ENCODE measurements at regions not wholly inside any gene's neighbourhood (a gene's known extent, or its start where the extent isn't known, plus 50 kb on each side); places are given as distances from the start of the nearest gene placed in this dataset.

DNA sequence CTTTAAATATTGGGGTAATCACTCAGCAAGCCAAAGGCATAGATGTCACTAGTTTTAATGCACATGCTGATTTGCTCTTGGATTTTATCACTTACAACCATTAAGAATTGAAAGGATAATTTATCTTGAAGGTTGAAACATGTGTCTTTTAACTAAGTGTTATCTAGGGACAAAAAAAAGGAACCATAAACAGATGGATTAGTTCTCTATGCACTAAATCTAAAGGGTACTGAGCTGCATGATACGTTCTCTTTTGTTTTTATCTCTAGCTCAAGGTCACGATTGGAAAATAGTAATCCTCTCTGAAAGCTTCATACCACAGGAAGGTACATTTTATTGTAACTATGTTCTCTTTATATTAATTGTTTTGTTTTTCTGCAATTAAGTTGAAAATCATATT, 1426.6 kb downstream of the GRIK2 start:
- in situ Hi-C loops (cut with HindIII; ENCODE audit: low pct_unique_long_range_greater_than_20kb, low sequenced_read_pairs) (no loop called here), intact Hi-C loops (cut with micrococcal nuclease; ENCODE audit: unreplicated experiment) (no loop called here)
- H3K4me3 ChIP-seq (ENCODE audit: low read depth in 2 of 2, low read length in 2 of 2) = no peak overlapping the region
- H3K4me1 ChIP-seq (ENCODE audit: control insufficient read depth, insufficient read depth, low read length) = no peaks in the 10 kb centered on the region
- no peaks in the 10 kb centered on the region for H3K9me3 ChIP-seq (ENCODE audit: control insufficient read depth, insufficient read depth, low read depth, low read length)
- no TSS peak for BruUV-seq (replicated peaks)
- ATAC-seq (no peak), DNase-seq (ENCODE audit: low read depth, low spot score) (no peak)
- POLR2A ChIA-PET = no interaction called here
- H3K27ac ChIP-seq (ENCODE audit: low read length) = no peak overlapping the region
- no peaks in the 10 kb centered on the region for H3K36me3 ChIP-seq (ENCODE audit: control insufficient read depth, insufficient read depth, low read length)
- CTCF ChIA-PET = no interaction called here
- TF ChIP-seq, protein P1, sequence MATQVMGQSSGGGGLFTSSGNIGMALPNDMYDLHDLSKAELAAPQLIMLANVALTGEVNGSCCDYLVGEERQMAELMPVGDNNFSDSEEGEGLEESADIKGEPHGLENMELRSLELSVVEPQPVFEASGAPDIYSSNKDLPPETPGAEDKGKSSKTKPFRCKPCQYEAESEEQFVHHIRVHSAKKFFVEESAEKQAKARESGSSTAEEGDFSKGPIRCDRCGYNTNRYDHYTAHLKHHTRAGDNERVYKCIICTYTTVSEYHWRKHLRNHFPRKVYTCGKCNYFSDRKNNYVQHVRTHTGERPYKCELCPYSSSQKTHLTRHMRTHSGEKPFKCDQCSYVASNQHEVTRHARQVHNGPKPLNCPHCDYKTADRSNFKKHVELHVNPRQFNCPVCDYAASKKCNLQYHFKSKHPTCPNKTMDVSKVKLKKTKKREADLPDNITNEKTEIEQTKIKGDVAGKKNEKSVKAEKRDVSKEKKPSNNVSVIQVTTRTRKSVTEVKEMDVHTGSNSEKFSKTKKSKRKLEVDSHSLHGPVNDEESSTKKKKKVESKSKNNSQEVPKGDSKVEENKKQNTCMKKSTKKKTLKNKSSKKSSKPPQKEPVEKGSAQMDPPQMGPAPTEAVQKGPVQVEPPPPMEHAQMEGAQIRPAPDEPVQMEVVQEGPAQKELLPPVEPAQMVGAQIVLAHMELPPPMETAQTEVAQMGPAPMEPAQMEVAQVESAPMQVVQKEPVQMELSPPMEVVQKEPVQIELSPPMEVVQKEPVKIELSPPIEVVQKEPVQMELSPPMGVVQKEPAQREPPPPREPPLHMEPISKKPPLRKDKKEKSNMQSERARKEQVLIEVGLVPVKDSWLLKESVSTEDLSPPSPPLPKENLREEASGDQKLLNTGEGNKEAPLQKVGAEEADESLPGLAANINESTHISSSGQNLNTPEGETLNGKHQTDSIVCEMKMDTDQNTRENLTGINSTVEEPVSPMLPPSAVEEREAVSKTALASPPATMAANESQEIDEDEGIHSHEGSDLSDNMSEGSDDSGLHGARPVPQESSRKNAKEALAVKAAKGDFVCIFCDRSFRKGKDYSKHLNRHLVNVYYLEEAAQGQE (IDR thresholded peaks at IDR 0.05; ENCODE audit: insufficient read depth in 1 of 2, low read depth in 2 of 2, low read length in 1 of 2) = no peak
- TF ChIP-seq SIN3A (IDR thresholded peaks at IDR 0.05; ENCODE audit: borderline replicate concordance, insufficient read depth, low read depth, low read length) (no peak), TCF7L2 (IDR thresholded peaks at IDR 0.05; ENCODE audit: low read depth, low read length) (no peak), POLR2AphosphoS5 (IDR thresholded peaks at IDR 0.05; ENCODE audit: low read depth, low read length) (no peak)
- TF ChIP-seq, protein P2, sequence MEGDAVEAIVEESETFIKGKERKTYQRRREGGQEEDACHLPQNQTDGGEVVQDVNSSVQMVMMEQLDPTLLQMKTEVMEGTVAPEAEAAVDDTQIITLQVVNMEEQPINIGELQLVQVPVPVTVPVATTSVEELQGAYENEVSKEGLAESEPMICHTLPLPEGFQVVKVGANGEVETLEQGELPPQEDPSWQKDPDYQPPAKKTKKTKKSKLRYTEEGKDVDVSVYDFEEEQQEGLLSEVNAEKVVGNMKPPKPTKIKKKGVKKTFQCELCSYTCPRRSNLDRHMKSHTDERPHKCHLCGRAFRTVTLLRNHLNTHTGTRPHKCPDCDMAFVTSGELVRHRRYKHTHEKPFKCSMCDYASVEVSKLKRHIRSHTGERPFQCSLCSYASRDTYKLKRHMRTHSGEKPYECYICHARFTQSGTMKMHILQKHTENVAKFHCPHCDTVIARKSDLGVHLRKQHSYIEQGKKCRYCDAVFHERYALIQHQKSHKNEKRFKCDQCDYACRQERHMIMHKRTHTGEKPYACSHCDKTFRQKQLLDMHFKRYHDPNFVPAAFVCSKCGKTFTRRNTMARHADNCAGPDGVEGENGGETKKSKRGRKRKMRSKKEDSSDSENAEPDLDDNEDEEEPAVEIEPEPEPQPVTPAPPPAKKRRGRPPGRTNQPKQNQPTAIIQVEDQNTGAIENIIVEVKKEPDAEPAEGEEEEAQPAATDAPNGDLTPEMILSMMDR (IDR thresholded peaks at IDR 0.05) = no peak
- H3K27me3 ChIP-seq (ENCODE audit: control insufficient read depth, insufficient read depth, low read length) = no peaks in the 10 kb centered on the region

DNA sequence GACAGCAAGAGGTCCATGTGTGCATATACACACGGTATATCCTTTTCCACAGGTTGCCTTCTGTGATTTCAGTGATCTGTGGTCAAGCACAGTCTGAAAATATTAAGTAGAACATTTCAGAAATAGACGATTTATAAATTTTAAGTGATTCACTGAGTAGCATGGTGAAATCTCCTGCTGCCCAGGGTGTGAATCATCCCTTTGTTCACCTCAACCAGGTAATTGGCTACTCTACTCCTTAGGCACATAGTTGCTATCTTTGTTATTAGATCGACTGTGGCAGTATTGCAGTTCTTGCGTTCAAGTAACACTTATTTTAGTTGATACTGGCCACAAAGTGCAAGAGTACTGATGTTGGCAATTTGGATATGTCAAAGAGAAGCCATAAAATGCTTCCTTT, 1421.7 kb downstream of the GRIK2 start:
- no peaks in the 10 kb centered on the region for H3K27me3 ChIP-seq (ENCODE audit: control insufficient read depth, insufficient read depth, low read length)
- no peaks in the 10 kb centered on the region for H3K36me3 ChIP-seq (ENCODE audit: control insufficient read depth, insufficient read depth, low read length)
- intact Hi-C loops (cut with micrococcal nuclease; ENCODE audit: unreplicated experiment) = no loop called here
- TF ChIP-seq SIN3A (IDR thresholded peaks at IDR 0.05; ENCODE audit: borderline replicate concordance, insufficient read depth, low read depth, low read length) = no peak
- TF ChIP-seq, protein P1 (IDR thresholded peaks at IDR 0.05; ENCODE audit: insufficient read depth in 1 of 2, low read depth in 2 of 2, low read length in 1 of 2) = no peak
- TF ChIP-seq POLR2AphosphoS5 (IDR thresholded peaks at IDR 0.05; ENCODE audit: low read depth, low read length) = no peak
- TF ChIP-seq TCF7L2 (IDR thresholded peaks at IDR 0.05; ENCODE audit: low read depth, low read length) = no peak
- TF ChIP-seq, protein P2 (IDR thresholded peaks at IDR 0.05) = no peak
- no TSS peak for BruUV-seq (replicated peaks)
- DNase-seq (ENCODE audit: low read depth, low spot score) (no peak), ATAC-seq (no peak)
- H3K27ac ChIP-seq (ENCODE audit: low read length) = no peak overlapping the region
- no peaks in the 10 kb centered on the region for H3K9me3 ChIP-seq (ENCODE audit: control insufficient read depth, insufficient read depth, low read depth, low read length)
- CTCF ChIA-PET = no interaction called here
- H3K4me1 ChIP-seq (ENCODE audit: control insufficient read depth, insufficient read depth, low read length) = no peaks in the 10 kb centered on the region
- in situ Hi-C loops (cut with HindIII; ENCODE audit: low pct_unique_long_range_greater_than_20kb, low sequenced_read_pairs) = no loop called here
- H3K4me3 ChIP-seq (ENCODE audit: low read depth in 2 of 2, low read length in 2 of 2) = no peak overlapping the region
- POLR2A ChIA-PET = no interaction called here

Data from Panc1 (cell line).